SK-N-SH treated with all-trans-retinoic acid at 6 μM for 48 hours (cell line): ENCODE measurements at regions not wholly inside any gene's neighbourhood (a gene's known extent, or its start where the extent isn't known, plus 50 kb on each side); places are given as distances from the start of the nearest gene placed in this dataset.

Experiments
- ATAC-seq: fragments of 200-7000 bp; cut with Tn5 transposase; 3 replicates; pipeline ENCODE4 v1.9.1; 2020; ENCODE audit warnings: mild to moderate bottlenecking, moderate library complexity
- ARNTL ChIP-seq: fragments of 450-650 bp; formaldehyde crosslinking; IDR thresholded peaks from 2 replicates; pipeline ENCODE4 v1.5.0; 2020; ENCODE audit warnings: low read depth, mild to moderate bottlenecking, moderate library complexity, borderline replicate concordance
- BACH2 ChIP-seq: fragments of 250-450 bp; sonication (Bioruptor Pico); IDR thresholded peaks from 2 replicates; pipeline ENCODE4 v1.9.0; 2021; ENCODE audit warnings: mild to moderate bottlenecking, borderline replicate concordance
- CREB5 ChIP-seq: fragments of 250-450 bp; sonication (Bioruptor Pico); IDR thresholded peaks from 2 replicates; pipeline ENCODE4 v1.5.1; 2020; ENCODE audit warnings: low read depth, mild to moderate bottlenecking, moderate library complexity
- GLIS3 ChIP-seq: fragments of 250-450 bp; sonication (Bioruptor Pico); IDR thresholded peaks from 2 replicates; pipeline ENCODE4 v1.5.0; 2020; ENCODE audit warnings: mild to moderate bottlenecking, moderate library complexity
- OSR1 ChIP-seq: fragments of 250-450 bp; sonication (Bioruptor Pico); IDR thresholded peaks from 2 replicates; pipeline ENCODE4 v1.8.0; 2022; ENCODE audit warnings: moderate library complexity, mild to moderate bottlenecking, inconsistent platforms
- POU6F1 ChIP-seq: fragments of 250-450 bp; sonication (Bioruptor Pico); IDR thresholded peaks from 2 replicates; pipeline ENCODE4 v1.8.0; 2021; ENCODE audit warnings: low read depth, mild to moderate bottlenecking, moderate library complexity, borderline replicate concordance
- RARB ChIP-seq: fragments of 250-450 bp; sonication (Bioruptor Pico); IDR thresholded peaks from 2 replicates; pipeline ENCODE4 v1.8.0; 2021; ENCODE audit warnings: mild to moderate bottlenecking, moderate library complexity
- SNAI2 ChIP-seq: fragments of 250-450 bp; sonication (Bioruptor Pico); IDR thresholded peaks from 2 replicates; pipeline ENCODE4 v1.5.0; 2020; ENCODE audit warnings: mild to moderate bottlenecking, moderate library complexity
- TCF4 ChIP-seq: fragments of 250-450 bp; sonication (Bioruptor Pico); IDR thresholded peaks from 2 replicates; pipeline ENCODE4 v1.8.0; 2021; ENCODE audit warnings: mild to moderate bottlenecking, moderate library complexity, borderline replicate concordance
- TSHZ2 ChIP-seq: fragments of 250-450 bp; sonication (Bioruptor Pico); IDR thresholded peaks from 2 replicates; pipeline ENCODE4 v1.5.0; 2020; ENCODE audit warnings: mild to moderate bottlenecking, moderate library complexity
- ZFP3 ChIP-seq: fragments of 250-450 bp; sonication (Bioruptor Pico); IDR thresholded peaks from 2 replicates; pipeline ENCODE4 v1.5.0; 2020; ENCODE audit warnings: mild to moderate bottlenecking, moderate library complexity
- ZFP30 ChIP-seq: fragments of 450-650 bp; formaldehyde crosslinking; IDR thresholded peaks from 2 replicates; pipeline ENCODE4 v1.5.0; 2022; ENCODE audit warnings: mild to moderate bottlenecking, moderate library complexity
- ZNF70 ChIP-seq: fragments of 450-650 bp; formaldehyde crosslinking; IDR thresholded peaks from 2 replicates; pipeline ENCODE4 v1.5.0; 2020; ENCODE audit warnings: mild to moderate bottlenecking, moderate library complexity
- TF ChIP-seq, protein P1 (sequence below): fragments of 250-450 bp; sonication (Bioruptor Pico); IDR thresholded peaks from 2 replicates; pipeline ENCODE4 v1.5.1; 2021; ENCODE audit warnings: mild to moderate bottlenecking, moderate library complexity
- TF ChIP-seq, protein P2 (sequence below): fragments of 250-450 bp; sonication (Bioruptor Pico); IDR thresholded peaks from 2 replicates; pipeline ENCODE4 v1.8.0; 2020; ENCODE audit warnings: mild to moderate bottlenecking, moderate library complexity, borderline replicate concordance

DNA sequence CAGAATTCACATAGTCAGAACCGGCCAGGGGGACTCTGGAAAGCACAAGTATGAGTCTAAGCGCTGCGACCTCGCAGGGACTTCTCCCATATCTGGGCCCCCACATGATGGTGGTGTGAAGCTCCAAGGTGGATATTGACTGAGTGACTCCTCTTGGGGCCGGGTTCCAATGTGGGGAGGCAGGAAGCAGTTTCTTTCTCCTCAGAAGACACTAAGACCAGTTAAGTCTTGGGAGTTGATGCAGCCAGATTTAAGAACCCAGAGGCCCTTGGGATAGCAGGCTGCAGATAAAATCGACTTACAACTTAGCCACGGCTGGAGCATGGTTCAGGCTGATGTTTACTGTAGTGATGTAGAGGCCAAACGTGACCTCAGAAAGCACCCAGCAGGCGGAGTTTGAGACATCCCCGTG is 55.4 kb upstream of the KLF13 start:
- ATAC-seq = no peak
- TF ChIP-seq, protein P1, sequence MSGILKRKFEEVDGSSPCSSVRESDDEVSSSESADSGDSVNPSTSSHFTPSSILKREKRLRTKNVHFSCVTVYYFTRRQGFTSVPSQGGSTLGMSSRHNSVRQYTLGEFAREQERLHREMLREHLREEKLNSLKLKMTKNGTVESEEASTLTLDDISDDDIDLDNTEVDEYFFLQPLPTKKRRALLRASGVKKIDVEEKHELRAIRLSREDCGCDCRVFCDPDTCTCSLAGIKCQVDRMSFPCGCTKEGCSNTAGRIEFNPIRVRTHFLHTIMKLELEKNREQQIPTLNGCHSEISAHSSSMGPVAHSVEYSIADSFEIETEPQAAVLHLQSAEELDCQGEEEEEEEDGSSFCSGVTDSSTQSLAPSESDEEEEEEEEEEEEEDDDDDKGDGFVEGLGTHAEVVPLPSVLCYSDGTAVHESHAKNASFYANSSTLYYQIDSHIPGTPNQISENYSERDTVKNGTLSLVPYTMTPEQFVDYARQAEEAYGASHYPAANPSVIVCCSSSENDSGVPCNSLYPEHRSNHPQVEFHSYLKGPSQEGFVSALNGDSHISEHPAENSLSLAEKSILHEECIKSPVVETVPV (CRISPR knock-in tag) = no peak
- no peak for TF ChIP-seq CREB5 (CRISPR knock-in tag)
- TF ChIP-seq, protein P2, sequence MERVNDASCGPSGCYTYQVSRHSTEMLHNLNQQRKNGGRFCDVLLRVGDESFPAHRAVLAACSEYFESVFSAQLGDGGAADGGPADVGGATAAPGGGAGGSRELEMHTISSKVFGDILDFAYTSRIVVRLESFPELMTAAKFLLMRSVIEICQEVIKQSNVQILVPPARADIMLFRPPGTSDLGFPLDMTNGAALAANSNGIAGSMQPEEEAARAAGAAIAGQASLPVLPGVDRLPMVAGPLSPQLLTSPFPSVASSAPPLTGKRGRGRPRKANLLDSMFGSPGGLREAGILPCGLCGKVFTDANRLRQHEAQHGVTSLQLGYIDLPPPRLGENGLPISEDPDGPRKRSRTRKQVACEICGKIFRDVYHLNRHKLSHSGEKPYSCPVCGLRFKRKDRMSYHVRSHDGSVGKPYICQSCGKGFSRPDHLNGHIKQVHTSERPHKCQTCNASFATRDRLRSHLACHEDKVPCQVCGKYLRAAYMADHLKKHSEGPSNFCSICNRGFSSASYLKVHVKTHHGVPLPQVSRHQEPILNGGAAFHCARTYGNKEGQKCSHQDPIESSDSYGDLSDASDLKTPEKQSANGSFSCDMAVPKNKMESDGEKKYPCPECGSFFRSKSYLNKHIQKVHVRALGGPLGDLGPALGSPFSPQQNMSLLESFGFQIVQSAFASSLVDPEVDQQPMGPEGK (CRISPR knock-in tag) = no peak
- TF ChIP-seq ARNTL (CRISPR knock-in tag) = no peak
- TF ChIP-seq, all 23 proteins: peak for 0

- no peak for ATAC-seq
Measured at GRCh38 chr15:31271711-31272557, 54.7 kb upstream of the KLF13 start.

GRCh38 chr15:31272558-31273257 is 53.9 kb upstream of the KLF13 start:
- no peak for TF ChIP-seq RARB (CRISPR knock-in tag)
- TF ChIP-seq ZFP3 (CRISPR knock-in tag) = no peak
- TF ChIP-seq, protein P1 (CRISPR knock-in tag) = no peak
- TF ChIP-seq TCF4 (CRISPR knock-in tag) = no peak
- no peak for TF ChIP-seq POU6F1
- no peak for TF ChIP-seq BACH2
- no peak for TF ChIP-seq ZFP30 (CRISPR knock-in tag)
- no peak for TF ChIP-seq ARNTL (CRISPR knock-in tag)
- TF ChIP-seq GLIS3 (CRISPR knock-in tag) = no peak
- no peak for TF ChIP-seq SNAI2 (CRISPR knock-in tag)
- TF ChIP-seq OSR1 (CRISPR knock-in tag) = no peak
- TF ChIP-seq TSHZ2 (CRISPR knock-in tag) = no peak
- no peak for TF ChIP-seq ZNF70 (CRISPR knock-in tag)
- TF ChIP-seq CREB5 (CRISPR knock-in tag) = no peak

More at GRCh38 chr15:31271711-31272557, 54.7 kb upstream of the KLF13 start:
- TF ChIP-seq, protein P1 (CRISPR knock-in tag) = no peak
- TF ChIP-seq ZNF70 (CRISPR knock-in tag) = no peak

More at GRCh38 chr15:31272558-31273257, 53.9 kb upstream of the KLF13 start:
- no peak for ATAC-seq
